ENCODE measurements at regions not wholly inside any gene's neighbourhood (a gene's known extent, or its start where the extent isn't known, plus 50 kb on each side); places are given as distances from the start of the nearest gene placed in this dataset.

- Histone ChIP-seq H3K27me3 (no peaks in the 10 kb centered on the region), H3K4me3 (no peak overlapping the region), H3K4me1 (ENCODE audit: low read depth) (no peaks in the 10 kb centered on the region), H3K27ac (no peak overlapping the region), H3K36me3 (no peaks in the 10 kb centered on the region), H3K9me3 (ENCODE audit: low read depth) (no peaks in the 10 kb centered on the region)
- no peak for TF ChIP-seq CTCF (IDR thresholded peaks at IDR 0.05; ENCODE audit: low read depth, low read length)
- no peak for DNase-seq (ENCODE audit: low read depth in 1 of 2, low spot score in 1 of 2)
Measured at GRCh38 chr5:60520451-60521227, 179.3 kb downstream of the DEPDC1B start.

- TF ChIP-seq CTCF (IDR thresholded peaks at IDR 0.05; ENCODE audit: low read depth, low read length) = no peak
- H3K27me3 ChIP-seq = no peaks in the 10 kb centered on the region
- no peaks in the 10 kb centered on the region for H3K36me3 ChIP-seq
- H3K27ac ChIP-seq = no peak overlapping the region
- H3K4me1 ChIP-seq (ENCODE audit: low read depth) = no peaks in the 10 kb centered on the region
- H3K9me3 ChIP-seq (ENCODE audit: low read depth) = no peaks in the 10 kb centered on the region
- no peak overlapping the region for H3K4me3 ChIP-seq
- DNase-seq (ENCODE audit: low read depth in 1 of 2, low spot score in 1 of 2) = no peak
Measured at GRCh38 chr5:60519372-60519771, 180.6 kb downstream of the DEPDC1B start.

GRCh38 chr5:60517850-60518249 lies 182.1 kb downstream of the DEPDC1B start:
- no peaks in the 10 kb centered on the region for H3K9me3 ChIP-seq (ENCODE audit: low read depth)
- no peaks in the 10 kb centered on the region for H3K27me3 ChIP-seq
- no peak for DNase-seq (ENCODE audit: low read depth in 1 of 2, low spot score in 1 of 2)
- TF ChIP-seq CTCF (IDR thresholded peaks at IDR 0.05; ENCODE audit: low read depth, low read length) = no peak
- H3K36me3 ChIP-seq = no peaks in the 10 kb centered on the region
- H3K4me1 ChIP-seq (ENCODE audit: low read depth) = no peaks in the 10 kb centered on the region
- H3K27ac ChIP-seq = no peak overlapping the region
- no peak overlapping the region for H3K4me3 ChIP-seq

GRCh38 chr5:60517094-60517694 lies 182.8 kb downstream of the DEPDC1B start:
- H3K9me3 ChIP-seq (ENCODE audit: low read depth) = no peaks in the 10 kb centered on the region
- TF ChIP-seq CTCF (IDR thresholded peaks at IDR 0.05; ENCODE audit: low read depth, low read length) = no peak

GRCh38 chr5:60516688-60517087 lies 183.3 kb downstream of the DEPDC1B start:
- no peaks in the 10 kb centered on the region for H3K36me3 ChIP-seq
- H3K27me3 ChIP-seq = no peaks in the 10 kb centered on the region
- no peaks in the 10 kb centered on the region for H3K4me1 ChIP-seq (ENCODE audit: low read depth)
- no peaks in the 10 kb centered on the region for H3K9me3 ChIP-seq (ENCODE audit: low read depth)
- no peak overlapping the region for H3K4me3 ChIP-seq
- no peak overlapping the region for H3K27ac ChIP-seq
- no peak for DNase-seq (ENCODE audit: low read depth in 1 of 2, low spot score in 1 of 2)
- no peak for TF ChIP-seq CTCF (IDR thresholded peaks at IDR 0.05; ENCODE audit: low read depth, low read length)

More at GRCh38 chr5:60517094-60517694, 182.8 kb downstream of the DEPDC1B start:
- H3K27ac ChIP-seq = no peak overlapping the region
- H3K4me3 ChIP-seq = no peak overlapping the region
- no peaks in the 10 kb centered on the region for H3K36me3 ChIP-seq
- no peaks in the 10 kb centered on the region for H3K4me1 ChIP-seq (ENCODE audit: low read depth)
- no peak for DNase-seq (ENCODE audit: low read depth in 1 of 2, low spot score in 1 of 2)
- no peaks in the 10 kb centered on the region for H3K27me3 ChIP-seq

All from cardiac muscle cell (in vitro differentiated cells and primary cell).